HG02943 (cell line): ENCODE measurements at regions not wholly inside any gene's neighbourhood (a gene's known extent, or its start where the extent isn't known, plus 50 kb on each side); places are given as distances from the start of the nearest gene placed in this dataset.

ENCODE experiments used
- ATAC-seq: cut with Tn5 transposase; IDR thresholded peaks from one replicate; pipeline ENCODE4 v1.9.1; 2021; ENCODE audit warnings: mild to moderate bottlenecking, low read depth, moderate library complexity; ENCODE audit not compliant: unreplicated experiment

GRCh38 chr9:84169240-84169639 is 171.3 kb downstream of the SLC28A3 start:
- ATAC-seq, result no peak

DNA sequence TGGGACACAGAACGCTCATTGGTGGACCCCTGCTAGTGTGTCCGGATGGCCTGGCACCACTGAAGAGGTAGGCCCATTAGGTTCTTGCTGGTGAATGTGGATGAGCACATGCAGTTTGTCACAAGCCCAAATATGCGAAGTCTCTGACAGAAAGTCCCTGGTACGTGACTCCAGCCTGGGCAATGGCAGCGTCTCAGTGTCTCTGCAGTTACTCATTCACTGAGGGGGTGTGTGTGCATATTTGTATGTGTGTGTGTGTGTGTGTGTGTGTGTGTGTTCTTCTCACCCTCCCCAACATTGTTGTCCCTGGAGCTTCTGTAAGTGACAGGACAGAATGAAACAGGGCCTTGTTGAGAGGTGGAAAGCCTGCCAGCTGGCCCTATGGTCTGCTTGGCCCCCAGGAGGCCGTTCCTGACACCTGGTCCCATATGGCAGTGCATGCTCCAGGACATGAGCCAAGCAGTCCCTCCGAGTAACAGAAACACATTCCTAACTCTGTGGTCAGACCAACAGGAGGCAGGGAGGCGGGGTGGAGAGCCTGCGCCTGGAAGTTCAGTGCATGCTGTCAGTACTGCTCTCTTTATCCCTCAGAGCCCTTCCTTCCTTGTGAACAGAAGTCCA is 169.9 kb downstream of the SLC28A3 start:
- no peak for ATAC-seq

DNA sequence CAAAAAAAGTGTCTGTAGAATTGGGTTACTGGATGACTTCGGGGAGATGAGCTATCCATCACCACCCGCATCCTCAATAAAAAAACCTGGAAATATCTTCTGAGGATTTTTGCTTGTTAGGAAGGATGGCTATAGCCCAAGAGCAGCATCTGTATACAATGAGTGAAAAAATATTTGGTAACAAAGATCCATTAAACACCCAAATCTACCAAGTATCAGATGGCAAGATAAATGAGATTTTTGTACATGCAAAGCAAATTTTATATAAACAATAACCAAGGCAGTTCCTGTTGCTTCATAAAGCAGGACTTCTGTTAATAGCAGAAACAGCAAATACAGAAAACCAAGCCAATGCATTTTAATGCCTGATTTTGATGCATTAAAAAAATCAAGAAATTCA is 166.6 kb downstream of the SLC28A3 start:
- ATAC-seq, result no peak

DNA sequence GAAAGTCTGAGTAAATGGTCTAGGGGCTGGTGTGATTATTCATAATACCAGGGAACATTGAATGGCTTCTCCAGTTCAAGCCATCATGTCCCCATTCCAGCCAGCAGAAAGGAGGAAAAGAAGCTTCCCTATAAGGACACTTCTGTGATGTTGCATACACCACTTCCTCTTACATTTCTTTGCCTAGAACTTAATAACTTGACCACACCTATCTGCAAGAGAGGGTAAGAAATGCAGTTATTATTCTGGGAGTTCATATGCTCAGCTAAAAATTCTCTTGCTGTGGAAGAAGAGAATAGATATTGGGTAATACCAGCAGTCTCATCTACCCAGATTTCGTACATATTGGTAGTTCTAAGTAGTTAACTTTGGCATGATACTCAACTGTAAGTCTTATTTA is 166.1 kb downstream of the SLC28A3 start:
- ATAC-seq, result no peak

DNA sequence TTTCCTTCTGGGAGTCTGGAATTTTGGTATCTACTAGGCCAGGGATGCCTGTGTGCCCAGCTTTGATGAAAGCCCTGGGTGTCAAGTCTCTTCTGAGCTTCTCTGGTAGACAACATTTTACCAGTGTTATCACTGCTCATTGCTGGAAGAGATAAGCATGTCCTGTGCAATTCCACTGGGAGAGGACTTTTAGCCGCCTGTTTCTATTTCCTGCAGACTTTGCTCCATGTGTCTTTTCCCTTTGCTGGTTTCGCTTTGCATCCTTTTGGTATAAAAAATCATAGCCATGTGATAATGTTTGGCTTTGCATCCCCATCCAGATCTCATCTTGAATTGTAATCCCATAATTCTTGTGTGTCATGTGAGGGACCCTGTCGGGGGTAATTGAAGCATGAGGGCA is 163.2 kb downstream of the SLC28A3 start:
- ATAC-seq, result no peak

DNA sequence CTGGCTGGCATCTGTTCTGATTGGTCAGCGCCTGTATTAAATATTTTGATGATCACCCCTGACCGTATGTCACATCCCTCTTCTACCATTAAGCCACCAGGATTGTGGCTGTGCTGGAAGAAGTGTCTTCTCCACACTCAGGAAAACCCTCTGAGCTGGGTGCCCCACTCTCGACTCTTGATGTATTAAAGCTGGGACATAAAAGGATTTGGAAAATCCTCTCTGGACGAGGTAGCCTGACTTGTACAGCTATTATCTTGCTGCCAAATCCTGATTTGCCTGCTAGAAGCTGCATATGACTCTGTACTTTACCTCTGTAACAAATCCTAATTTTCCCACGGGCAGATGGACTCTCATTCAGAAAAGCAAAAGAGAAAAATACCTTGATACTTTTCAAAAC is 161.0 kb downstream of the SLC28A3 start:
- no peak for ATAC-seq

- no peak for ATAC-seq
Measured at GRCh38 chr9:84187090-84187489, 153.5 kb downstream of the SLC28A3 start.

GRCh38 chr9:84189904-84190303 is 150.7 kb downstream of the SLC28A3 start:
- ATAC-seq, result no peak

DNA sequence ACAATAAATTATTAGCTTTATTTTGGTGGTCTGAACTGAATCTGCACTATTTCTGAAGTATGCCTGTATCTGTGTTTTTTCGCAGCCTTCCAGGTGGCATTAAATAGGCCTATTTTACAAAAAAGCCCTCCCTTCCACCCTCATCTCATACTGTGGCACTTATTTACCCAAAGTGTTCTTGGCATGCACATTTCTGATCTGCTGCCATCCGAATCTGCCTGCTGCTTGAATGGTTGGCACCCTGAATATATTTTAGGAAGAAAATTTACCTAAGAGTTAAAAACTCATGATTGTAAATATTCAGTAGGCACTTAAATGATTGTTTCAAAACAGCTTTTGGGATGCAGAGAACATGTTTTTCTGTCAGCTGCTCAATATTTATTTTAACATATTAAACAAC is 150.1 kb downstream of the SLC28A3 start:
- ATAC-seq, result no peak

DNA sequence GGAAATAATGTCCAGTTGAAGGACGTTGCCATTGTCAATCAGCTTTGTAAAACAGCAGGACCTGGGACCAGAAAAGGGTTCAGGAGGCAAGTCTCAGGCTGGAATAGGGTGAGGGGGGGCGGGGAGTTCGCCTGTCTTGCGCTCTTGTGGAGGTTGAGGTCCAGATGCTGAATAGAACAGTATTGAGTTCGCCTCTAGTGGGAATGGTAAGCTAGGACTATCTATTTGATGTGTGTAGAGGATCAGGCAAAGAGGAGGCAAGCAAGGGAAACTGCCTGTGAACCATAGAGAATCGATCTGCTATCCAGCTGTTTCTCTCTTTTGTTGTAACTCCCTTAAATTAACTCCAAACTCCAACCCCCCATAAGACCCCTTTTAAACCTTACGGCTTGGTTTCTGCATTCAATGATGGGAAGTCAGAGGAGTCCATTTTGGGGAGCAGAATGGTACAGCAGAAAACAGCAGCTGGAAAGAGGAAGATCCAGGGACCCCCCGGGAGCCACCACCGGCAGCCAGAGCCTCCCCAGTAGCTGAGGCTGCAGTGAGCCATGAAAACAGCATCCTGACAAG is 133.7 kb downstream of the SLC28A3 start:
- no peak for ATAC-seq

- ATAC-seq, result no peak
Measured at GRCh38 chr9:84207491-84207951, 133.0 kb downstream of the SLC28A3 start.

GRCh38 chr9:84212246-84212645 is 128.3 kb downstream of the SLC28A3 start:
- ATAC-seq, result no peak

DNA sequence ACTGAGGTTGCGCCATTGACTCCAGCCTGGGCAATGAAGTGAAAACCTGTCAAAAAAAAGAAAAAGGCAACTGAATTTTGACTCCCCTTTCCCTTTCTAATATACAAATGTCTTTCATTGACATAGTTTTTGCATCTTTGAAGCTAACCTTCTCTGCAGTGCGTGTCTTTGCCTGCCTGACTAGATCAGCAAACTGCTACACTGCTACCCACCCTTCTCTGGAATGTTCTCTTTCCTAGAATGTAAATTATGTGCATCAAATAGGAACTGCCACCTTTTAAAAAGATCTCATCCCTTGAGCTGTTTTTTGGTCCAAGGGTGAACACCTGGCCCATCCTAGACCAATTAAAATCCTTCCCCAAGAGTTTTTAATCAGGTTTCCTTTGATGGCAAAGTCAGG is 127.6 kb downstream of the SLC28A3 start:
- ATAC-seq, result no peak

DNA sequence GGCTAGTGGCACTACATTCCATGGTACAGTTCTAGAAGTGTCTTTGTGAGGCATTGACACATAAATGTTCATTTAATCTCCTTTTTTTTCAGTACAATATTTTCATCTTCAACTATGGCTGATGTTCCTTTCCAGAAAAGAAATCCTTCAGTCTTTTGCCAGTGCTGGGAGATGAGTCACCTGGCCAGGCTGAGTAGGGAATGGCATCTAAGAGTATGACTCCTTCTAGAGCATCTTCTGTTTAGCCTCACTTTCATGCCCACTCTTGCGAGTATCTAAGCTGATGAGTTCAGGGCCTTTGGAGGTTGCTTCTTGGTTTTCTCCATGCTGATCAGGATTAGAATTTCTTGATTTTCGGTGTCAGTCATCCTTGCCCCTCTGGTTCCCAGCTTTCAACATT is 124.4 kb downstream of the SLC28A3 start:
- ATAC-seq, result no peak

GRCh38 chr9:84218322-84218721 is 122.2 kb downstream of the SLC28A3 start:
- ATAC-seq, result no peak

DNA sequence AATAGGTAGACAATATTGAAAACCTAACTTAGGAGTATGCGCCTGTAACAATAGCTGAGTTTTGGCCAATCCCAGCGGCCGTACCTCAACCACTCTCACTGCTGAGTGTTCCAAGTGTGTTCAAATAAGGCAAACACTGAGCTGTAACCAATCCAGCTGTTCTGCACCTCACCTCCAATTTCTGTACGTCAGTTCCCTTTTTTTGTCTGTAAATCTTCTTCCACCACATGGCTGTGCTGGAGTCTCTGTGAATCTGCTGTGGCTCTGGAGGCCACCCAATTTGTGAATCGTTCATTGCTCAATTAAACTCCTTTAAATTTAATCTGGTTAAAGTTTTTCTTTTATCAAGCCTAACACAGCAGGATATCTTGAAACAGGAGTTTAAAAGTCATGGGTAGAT is 116.3 kb downstream of the SLC28A3 start:
- ATAC-seq, result no peak
